ENCODE measurements at regions not wholly inside any gene's neighbourhood (a gene's known extent, or its start where the extent isn't known, plus 50 kb on each side); places are given as distances from the start of the nearest gene placed in this dataset.
A peak's percentile ranks its signal among the peaks of the same experiment; 100 is the strongest.
"Not testable (repeated sequence)": the region's sequence is repeated elsewhere in the genome, so short reads cannot be mapped to it uniquely, and the experiment has no call there.

- no peak for FAIRE-seq
- no peak for DNase-seq (ENCODE audit: low spot score)
These were observed 1064.9 kb downstream of the NXPH1 start for GRCh38 chr7:9498303-9498702.

GRCh38 chr7:9502269-9502668, 1068.9 kb downstream of the NXPH1 start:
- DNase-seq (ENCODE audit: low spot score) (no peak), FAIRE-seq (no peak)

GRCh38 chr7:9504678-9505077, 1071.3 kb downstream of the NXPH1 start:
- FAIRE-seq, result no peak
- no peak for DNase-seq (ENCODE audit: low spot score)

DNA sequence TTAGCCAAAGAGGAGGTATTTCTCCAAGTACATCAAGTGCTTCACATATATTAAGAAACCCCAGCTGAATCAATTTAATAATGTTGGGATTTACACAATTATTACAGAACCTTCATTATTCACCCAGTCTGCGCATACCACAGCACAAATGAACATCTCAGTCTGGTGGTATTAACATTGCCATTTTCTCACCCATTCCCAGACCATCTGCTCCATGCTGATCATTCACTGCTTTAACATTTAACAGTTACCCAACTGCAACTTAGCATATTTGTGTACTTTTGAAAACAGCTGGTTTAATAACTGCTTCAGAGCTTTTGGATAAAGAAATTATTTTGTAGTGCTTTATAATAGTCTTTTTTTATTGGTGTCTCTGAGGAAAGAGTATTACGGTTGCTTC, 1072.1 kb downstream of the NXPH1 start:
- FAIRE-seq (no peak), DNase-seq (ENCODE audit: low spot score) (no peak)

GRCh38 chr7:9507290-9507689, 1073.9 kb downstream of the NXPH1 start:
- DNase-seq (ENCODE audit: low spot score) (peak; percentile 3), FAIRE-seq (no peak)

DNA sequence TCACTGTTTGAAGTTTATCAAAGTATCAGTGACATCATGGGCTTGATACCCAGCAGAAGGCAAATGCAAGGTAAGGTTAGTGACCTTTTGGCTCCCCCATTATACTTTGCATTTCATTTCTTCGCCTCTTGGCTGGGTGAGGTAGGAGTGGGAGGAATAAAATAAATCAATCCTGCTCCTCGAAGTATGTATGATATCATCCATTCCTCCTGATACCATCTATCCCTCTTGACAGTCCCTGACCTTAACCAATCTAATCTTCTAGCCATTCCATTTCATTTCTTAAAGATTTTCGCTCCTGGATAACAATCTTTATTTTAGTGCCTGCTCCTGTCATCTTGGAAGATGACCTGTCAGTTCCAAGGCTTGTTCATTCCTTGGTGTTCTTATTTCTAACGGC, 1083.3 kb downstream of the NXPH1 start:
- FAIRE-seq, result no peak
- no peak for DNase-seq (ENCODE audit: low spot score)

GRCh38 chr7:9523579-9523978, 1090.2 kb downstream of the NXPH1 start:
- no peak for FAIRE-seq
- no peak for DNase-seq (ENCODE audit: low spot score)

- not testable (repeated sequence) for FAIRE-seq; DNase-seq (ENCODE audit: low spot score)
These were observed 1119.0 kb downstream of the NXPH1 start for GRCh38 chr7:9552431-9552830.

DNA sequence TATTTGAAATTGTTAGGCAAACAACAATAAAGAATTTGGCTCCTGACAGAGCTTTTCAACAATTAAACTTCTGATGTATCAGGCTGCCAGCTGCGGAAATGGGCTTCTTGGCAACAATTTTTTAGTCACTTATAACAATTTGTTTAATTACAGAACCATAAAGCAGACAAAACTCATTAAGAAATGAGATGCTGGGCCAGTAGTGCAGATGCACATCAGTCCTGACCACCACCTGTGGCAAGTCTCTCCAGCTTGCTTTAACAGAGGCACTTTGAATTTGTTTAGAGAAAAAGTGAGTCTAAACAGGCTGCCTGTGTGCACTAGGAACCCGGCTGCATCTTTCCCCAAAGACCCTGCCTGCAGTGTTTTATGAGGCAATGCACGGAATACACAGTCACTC, 1124.4 kb downstream of the NXPH1 start:
- FAIRE-seq (no peak), DNase-seq (ENCODE audit: low spot score) (no peak)

GRCh38 chr7:9575716-9576115, 1142.3 kb downstream of the NXPH1 start:
- DNase-seq (ENCODE audit: low spot score), result no peak
- no peak for FAIRE-seq

GRCh38 chr7:9582824-9583223, 1149.4 kb downstream of the NXPH1 start:
- FAIRE-seq (no peak), DNase-seq (ENCODE audit: low spot score) (no peak)

- no peak for DNase-seq (ENCODE audit: low spot score)
- FAIRE-seq, result no peak
These were observed 1165.0 kb downstream of the NXPH1 start for GRCh38 chr7:9598411-9598810.

DNA sequence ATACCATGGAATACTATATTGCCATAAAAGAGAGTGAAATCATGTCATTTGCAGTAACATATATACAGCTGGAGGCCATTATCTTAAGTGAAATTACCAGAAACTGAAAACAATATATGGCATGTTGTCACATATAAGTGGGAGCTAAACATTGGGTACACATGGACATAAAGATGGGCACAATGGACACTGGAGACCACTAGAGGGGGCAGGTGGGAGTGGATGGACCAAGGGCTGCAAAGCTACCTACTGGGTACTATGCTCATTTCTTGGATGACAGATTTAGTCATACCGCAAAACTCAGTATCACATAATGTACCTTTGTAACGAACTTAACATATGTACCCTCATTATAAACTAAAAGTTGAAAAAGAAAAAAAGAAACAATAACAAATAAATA, 1167.6 kb downstream of the NXPH1 start:
- FAIRE-seq (no peak), DNase-seq (ENCODE audit: low spot score) (no peak)

- DNase-seq (ENCODE audit: low spot score) (no peak), FAIRE-seq (no peak)
These were observed 1169.9 kb downstream of the NXPH1 start for GRCh38 chr7:9603291-9603690.

- FAIRE-seq, result no peak
- peak; percentile 18 for DNase-seq (ENCODE audit: low spot score)
These were observed 1175.2 kb downstream of the NXPH1 start for GRCh38 chr7:9608560-9608959.

DNA sequence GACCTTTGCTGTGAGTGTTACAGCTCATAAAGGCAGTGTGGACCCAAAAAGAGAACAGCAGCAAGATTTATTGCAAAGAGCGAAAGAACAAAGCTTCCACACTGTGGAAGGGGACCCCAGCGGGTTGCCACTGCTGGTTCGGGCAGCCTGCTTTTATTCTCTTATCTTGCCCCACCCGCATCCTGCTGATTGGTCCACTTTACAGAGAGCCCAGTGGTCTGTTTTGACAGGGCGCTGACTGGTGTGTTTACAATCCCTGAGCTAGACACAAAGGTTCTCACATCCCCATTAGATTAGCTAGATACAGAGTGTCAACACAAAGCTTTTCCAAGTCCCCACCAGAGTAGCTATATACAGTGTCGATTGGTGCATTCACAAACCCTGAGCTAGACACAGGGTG, 1187.5 kb downstream of the NXPH1 start:
- FAIRE-seq; DNase-seq (ENCODE audit: low spot score): not testable (repeated sequence)

DNA sequence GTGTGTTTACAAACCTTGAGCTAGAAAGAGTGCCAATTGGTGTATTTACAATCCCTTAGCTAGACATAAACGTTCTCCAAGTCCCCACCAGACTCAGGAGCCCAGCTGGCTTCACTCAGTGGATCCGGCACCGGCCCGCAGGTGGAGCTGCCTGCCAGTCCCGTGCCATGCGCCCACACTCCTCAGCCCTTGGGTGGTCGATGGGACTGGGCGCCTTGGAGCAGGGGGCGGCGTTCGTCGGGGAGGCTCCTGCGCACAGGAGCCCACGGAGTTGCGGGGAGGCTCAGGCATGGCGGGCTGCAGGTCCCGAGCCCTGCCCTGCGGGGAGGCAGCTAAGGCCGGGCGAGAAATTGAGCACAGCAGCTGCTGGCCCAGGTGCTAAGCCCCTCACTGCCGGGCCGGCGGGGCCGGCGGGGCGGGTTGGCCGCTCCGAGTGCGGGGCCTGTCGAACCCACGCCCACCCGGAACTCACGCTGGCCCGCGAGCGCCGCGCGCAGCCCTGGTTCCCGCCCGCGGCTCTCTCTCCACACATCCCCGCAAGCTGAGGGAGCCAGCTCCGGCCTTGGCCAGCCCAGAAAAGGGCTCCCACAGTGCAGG, 1188.0 kb downstream of the NXPH1 start:
- not testable (repeated sequence) for DNase-seq (ENCODE audit: low spot score); FAIRE-seq

DNA sequence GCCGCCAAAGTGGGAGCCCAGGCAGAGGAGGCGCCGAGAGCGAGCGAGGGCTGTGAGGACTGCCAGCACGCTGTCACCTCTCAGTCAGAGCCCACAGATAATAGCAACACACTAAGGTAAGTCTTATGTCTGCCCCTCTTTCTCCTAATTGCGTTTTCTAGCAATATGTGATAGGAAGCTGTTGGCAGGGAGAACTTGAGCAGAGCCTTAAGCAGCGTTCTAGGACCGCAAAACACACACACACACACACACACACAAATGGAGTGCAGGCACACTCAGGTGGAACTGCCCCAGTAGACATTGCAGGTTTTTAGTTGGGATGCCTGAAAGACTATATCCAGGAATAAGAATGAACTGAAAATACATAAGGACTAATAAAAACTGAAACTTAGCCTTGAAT, 1188.5 kb downstream of the NXPH1 start:
- DNase-seq (ENCODE audit: low spot score) (no peak), FAIRE-seq (no peak)

DNA sequence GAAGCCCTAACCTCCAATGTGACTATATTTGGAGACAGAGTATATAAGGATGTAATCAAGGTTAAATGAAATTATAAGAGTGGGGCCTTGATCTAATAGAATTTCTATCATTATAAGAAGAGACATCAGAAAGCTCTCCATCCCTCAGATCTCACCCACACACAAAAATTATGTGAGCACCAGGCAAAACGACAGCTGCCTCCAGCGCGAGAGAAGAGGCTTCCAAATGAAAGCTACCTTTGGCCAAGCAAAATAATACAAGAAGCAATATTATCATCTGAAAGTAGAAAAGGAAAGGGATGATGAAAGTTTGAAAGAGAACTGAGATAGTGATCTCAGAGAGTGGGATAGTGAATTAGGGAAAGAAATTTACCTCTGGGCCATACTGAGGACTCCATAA, 1192.5 kb downstream of the NXPH1 start:
- DNase-seq (ENCODE audit: low spot score), result no peak
- no peak for FAIRE-seq

DNA sequence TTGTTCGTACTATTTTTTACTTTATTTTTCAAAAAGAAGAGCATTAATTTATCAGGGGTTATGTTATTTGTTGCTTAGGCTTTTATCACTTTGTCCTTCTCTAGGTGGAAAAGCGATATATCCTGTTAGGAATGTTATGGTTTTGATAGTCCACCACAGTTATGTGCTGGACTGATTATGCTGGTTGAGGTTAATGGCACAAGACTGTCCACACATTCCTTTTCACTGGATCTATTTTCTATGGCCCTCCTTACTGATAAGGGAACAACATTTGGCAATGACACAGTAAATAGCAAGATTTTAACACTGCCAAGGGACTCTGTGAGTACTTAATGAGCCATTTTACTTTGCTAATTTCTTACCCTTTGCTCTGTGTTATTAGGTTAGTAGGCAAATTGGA, 1212.3 kb downstream of the NXPH1 start:
- FAIRE-seq (peak; percentile 5), DNase-seq (ENCODE audit: low spot score) (no peak)

GRCh38 chr7:9657257-9657656, 1223.8 kb downstream of the NXPH1 start:
- FAIRE-seq (no peak), DNase-seq (ENCODE audit: low spot score) (no peak)

DNA sequence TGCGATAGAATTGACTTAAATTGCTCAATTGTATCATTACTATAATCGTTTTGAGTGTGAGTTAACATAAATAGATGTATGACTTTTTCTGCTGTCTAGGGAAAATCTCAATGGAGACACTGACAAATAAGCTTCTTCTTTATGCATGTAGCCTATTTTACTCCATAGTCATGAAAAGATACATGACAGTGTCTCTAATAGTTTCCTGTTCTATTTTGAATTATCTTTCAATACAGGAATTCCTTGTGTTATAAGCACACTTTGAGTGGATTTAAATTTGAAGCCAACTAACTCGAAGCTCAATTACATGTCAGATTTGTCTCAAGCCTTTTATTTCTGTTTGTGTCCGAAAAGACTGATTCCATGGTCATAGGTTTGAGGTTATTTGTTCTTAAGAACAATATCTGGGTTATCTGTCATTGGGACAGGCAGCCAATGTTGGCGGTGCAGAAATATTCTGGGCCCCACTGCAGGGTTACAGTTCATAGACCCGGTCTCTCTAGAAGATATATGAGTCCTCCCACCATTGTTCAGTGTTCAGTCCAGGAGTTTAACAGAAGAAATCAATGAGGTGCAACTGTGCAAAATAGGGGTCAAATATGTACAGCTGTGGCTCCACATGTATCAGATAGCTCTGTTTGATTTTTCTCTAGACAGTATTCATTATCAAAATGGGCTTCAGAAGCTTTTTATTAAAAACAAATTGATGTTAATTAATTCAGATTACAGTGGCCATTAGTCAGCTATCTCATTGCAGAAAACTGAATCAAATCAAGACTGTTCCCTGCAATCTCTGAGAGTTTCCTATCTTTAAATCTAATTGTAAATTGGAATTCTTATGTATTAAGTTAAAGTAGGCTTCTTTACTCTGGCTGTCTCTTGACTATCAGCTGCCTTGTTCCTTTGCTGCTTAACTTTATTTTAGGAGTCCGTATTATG, 1238.8 kb downstream of the NXPH1 start:
- DNase-seq (ENCODE audit: low spot score), result no peak
- no peak for FAIRE-seq

- FAIRE-seq, result no peak
These were observed 1247.3 kb downstream of the NXPH1 start for GRCh38 chr7:9680713-9681112.

More at GRCh38 chr7:9680713-9681112, 1247.3 kb downstream of the NXPH1 start:
- no peak for DNase-seq (ENCODE audit: low spot score)

Measured in urothelium cell line (cell line).